Panc1 (cell line): ENCODE measurements at regions not wholly inside any gene's neighbourhood (a gene's known extent, or its start where the extent isn't known, plus 50 kb on each side); places are given as distances from the start of the nearest gene placed in this dataset.

Source experiments
- ATAC-seq: fragments of 200-7000 bp; cut with Tn5 transposase; 2 replicates; pipeline ENCODE4 v1.9.1; 2020; ENCODE audit warnings: mild to moderate bottlenecking, moderate library complexity
- BruUV-seq: library from RNA; stranded (reverse); fragments of 400-500 nt; replicated peaks from 2 replicates; lab custom pipeline; 2021; lab: Mats Ljungman, UMichigan
- CTCF ChIA-PET: fragments of 300-600 bp; sonication (Branson Sonifier 250); formaldehyde crosslinking; loops from one replicate; lab custom pipeline; 2022; ENCODE audit warnings: antibody characterized with exemption; lab: Charles Lee
- POLR2A ChIA-PET: fragments of 300-600 bp; sonication (Branson Sonifier 250); formaldehyde crosslinking; loops from one replicate; lab custom pipeline; 2022; ENCODE audit warnings: antibody characterized with exemption; lab: Charles Lee
- DNase-seq: peaks from one replicate; pipeline ENCODE4 v3.0.0-alpha.2; 2010; ENCODE audit warnings: low read depth, low spot score
- H3K27ac ChIP-seq: 2 replicates; pipeline ENCODE4 v1.5.1; 2011; ENCODE audit warnings: mild to moderate bottlenecking, low read length, inconsistent platforms
- H3K27me3 ChIP-seq: fragments of 200-500 bp; sonication (Bioruptor generic); 2 replicates; pipeline ENCODE4 v1.6.0; 2014; ENCODE audit warnings: low read length, inconsistent platforms; ENCODE audit not compliant: control insufficient read depth, insufficient read depth
- H3K36me3 ChIP-seq: fragments of 200-500 bp; sonication (Bioruptor generic); 2 replicates; pipeline ENCODE4 v1.5.1; 2014; ENCODE audit warnings: inconsistent platforms, mild to moderate bottlenecking, low read length, moderate library complexity; ENCODE audit not compliant: control insufficient read depth, insufficient read depth
- H3K4me1 ChIP-seq: 2 replicates; pipeline ENCODE4 v1.5.1; 2011; ENCODE audit warnings: inconsistent platforms, mild to moderate bottlenecking, low read length, moderate library complexity; ENCODE audit not compliant: control insufficient read depth, insufficient read depth
- H3K4me3 ChIP-seq, 2 experiments: 2 replicates each; pipeline ENCODE4 v1.5.1; 2011 to 2012; ENCODE audit warnings: low read depth in 2 of 2, low read length in 2 of 2, mild to moderate bottlenecking in 2 of 2, inconsistent platforms in 1 of 2, moderate library complexity in 1 of 2
- H3K9me3 ChIP-seq: fragments of 200-500 bp; sonication (Bioruptor generic); 2 replicates; pipeline ENCODE4 v1.5.1; 2014; ENCODE audit warnings: low read depth, mild to moderate bottlenecking, inconsistent platforms, low read length, moderate library complexity; ENCODE audit not compliant: control insufficient read depth, insufficient read depth
- CTCF ChIP-seq: fragments of 450-650 bp; IDR thresholded peaks from 2 replicates; pipeline ENCODE4 v1.5.1; 2017; ENCODE audit warnings: mild to moderate bottlenecking
- POLR2AphosphoS5 ChIP-seq: IDR thresholded peaks from 2 replicates; pipeline ENCODE4 v1.6.1; 2012; ENCODE audit warnings: mild to moderate bottlenecking, low read depth, low read length, moderate library complexity
- REST ChIP-seq, 2 experiments: IDR thresholded peaks; 2 replicates each; pipeline ENCODE4 v1.6.1; 2011 to 2012; ENCODE audit warnings: low read depth in 2 of 2, control low read depth in 1 of 2, low read length in 1 of 2, mild to moderate bottlenecking in 1 of 2, moderate library complexity in 1 of 2; ENCODE audit not compliant: insufficient read depth in 1 of 2
- SIN3A ChIP-seq: IDR thresholded peaks from 2 replicates; pipeline ENCODE4 v1.6.1; 2012; ENCODE audit warnings: low read depth, mild to moderate bottlenecking, low read length, moderate library complexity, borderline replicate concordance; ENCODE audit not compliant: insufficient read depth
- TCF7L2 ChIP-seq: IDR thresholded peaks from 2 replicates; pipeline ENCODE4 v1.6.1; 2011; ENCODE audit warnings: mild to moderate bottlenecking, low read depth, low read length, inconsistent platforms
- in situ Hi-C: cut with HindIII; loops from 2 replicates; pipeline ENCODE4 v1.10.0; 2016; ENCODE audit warnings: low sequenced_read_pairs, low pct_unique_long_range_greater_than_20kb
- intact Hi-C: fragments of 100-400 bp; cut with micrococcal nuclease; formaldehyde crosslinking; loops from one replicate; pipeline ENCODE4 v1.10.0; 2022; ENCODE audit not compliant: unreplicated experiment

- in situ Hi-C loops (no loop called here), intact Hi-C loops (no loop called here)
- Histone ChIP-seq H3K4me1 (peaks cover 9% of the 10 kb centered on the region), H3K27me3 (no peaks in the 10 kb centered on the region), H3K36me3 (no peaks in the 10 kb centered on the region), H3K27ac (peak overlapping the region; percentile 77), H3K4me3 (peak overlapping the region; percentile 48 to 68), H3K9me3 (no peaks in the 10 kb centered on the region)
- TF ChIP-seq SIN3A (no peak), POLR2AphosphoS5 (no peak), REST (IDR thresholded peaks at IDR 0.05; ENCODE audit: insufficient read depth in 1 of 2, low read depth in 2 of 2, low read length in 1 of 2) (no peak), TCF7L2 (no peak), CTCF (no peak)
- ATAC-seq (peak; percentile 29; the same call in 1 of the 2 replicates), DNase-seq (no peak)
- no TSS peak for BruUV-seq
- ChIA-PET CTCF (interaction anchor here (0.7 to 0.9 kb wide), 2 partner anchors 20 to 275 kb away, joined by 10 to 11 read pairs; no protein-coding TSS in a partner anchor), POLR2A (no interaction called here)
These were observed 135.1 kb downstream of the OR2B2 start for GRCh38 chr6:27777126-27777525.

- CTCF ChIA-PET = interaction anchor here (0.7 kb wide), 1 partner anchor 23 kb away, joined by 7 read pairs; no protein-coding TSS in a partner anchor
- Histone ChIP-seq H3K9me3 (no peaks in the 10 kb centered on the region), H3K4me3 (peak overlapping the region; percentile 48 to 68), H3K36me3 (no peaks in the 10 kb centered on the region), H3K27me3 (no peaks in the 10 kb centered on the region), H3K27ac (peak overlapping the region; percentile 77; the same call in 1 of the 2 replicates), H3K4me1 (peaks cover 13% of the 10 kb centered on the region)
- intact Hi-C loops = no loop called here
- no peak for TF ChIP-seq POLR2AphosphoS5
- no peak for TF ChIP-seq SIN3A
- no peak for TF ChIP-seq CTCF
- TF ChIP-seq REST (IDR thresholded peaks at IDR 0.05; ENCODE audit: insufficient read depth in 1 of 2, low read depth in 2 of 2, low read length in 1 of 2) = no peak
- no peak for TF ChIP-seq TCF7L2
- in situ Hi-C loops = no loop called here
- no peak for ATAC-seq
- no peak for DNase-seq
- POLR2A ChIA-PET = no interaction called here
- BruUV-seq = no TSS peak
These were observed 135.7 kb downstream of the OR2B2 start for GRCh38 chr6:27776504-27776903.
